ENCODE measurements at regions not wholly inside any gene's neighbourhood (a gene's known extent, or its start where the extent isn't known, plus 50 kb on each side); places are given as distances from the start of the nearest gene placed in this dataset.

DNA sequence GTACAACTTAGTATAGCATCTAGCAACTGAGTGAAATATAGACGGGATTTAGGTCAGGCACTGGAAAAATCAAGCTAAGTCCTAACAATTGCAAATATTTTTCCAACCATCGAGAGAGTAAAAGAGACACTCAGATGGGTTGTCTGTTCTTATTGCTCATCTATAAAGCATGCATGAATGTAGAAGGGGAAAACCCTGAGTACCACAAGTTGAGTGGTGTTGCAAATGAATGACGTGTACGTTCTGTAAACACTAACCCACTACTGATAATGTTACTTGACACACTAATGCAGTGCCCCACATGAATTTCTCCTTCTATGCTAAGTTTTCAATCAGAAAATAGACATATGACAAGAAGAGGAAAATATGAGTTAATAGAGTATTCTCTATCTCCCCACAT, 211.2 kb downstream of the COX18 start:
- TF ChIP-seq, protein P1, sequence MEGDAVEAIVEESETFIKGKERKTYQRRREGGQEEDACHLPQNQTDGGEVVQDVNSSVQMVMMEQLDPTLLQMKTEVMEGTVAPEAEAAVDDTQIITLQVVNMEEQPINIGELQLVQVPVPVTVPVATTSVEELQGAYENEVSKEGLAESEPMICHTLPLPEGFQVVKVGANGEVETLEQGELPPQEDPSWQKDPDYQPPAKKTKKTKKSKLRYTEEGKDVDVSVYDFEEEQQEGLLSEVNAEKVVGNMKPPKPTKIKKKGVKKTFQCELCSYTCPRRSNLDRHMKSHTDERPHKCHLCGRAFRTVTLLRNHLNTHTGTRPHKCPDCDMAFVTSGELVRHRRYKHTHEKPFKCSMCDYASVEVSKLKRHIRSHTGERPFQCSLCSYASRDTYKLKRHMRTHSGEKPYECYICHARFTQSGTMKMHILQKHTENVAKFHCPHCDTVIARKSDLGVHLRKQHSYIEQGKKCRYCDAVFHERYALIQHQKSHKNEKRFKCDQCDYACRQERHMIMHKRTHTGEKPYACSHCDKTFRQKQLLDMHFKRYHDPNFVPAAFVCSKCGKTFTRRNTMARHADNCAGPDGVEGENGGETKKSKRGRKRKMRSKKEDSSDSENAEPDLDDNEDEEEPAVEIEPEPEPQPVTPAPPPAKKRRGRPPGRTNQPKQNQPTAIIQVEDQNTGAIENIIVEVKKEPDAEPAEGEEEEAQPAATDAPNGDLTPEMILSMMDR (IDR thresholded peaks at IDR 0.05): no peak
- TF ChIP-seq EZH2 (IDR thresholded peaks at IDR 0.05; ENCODE audit: borderline replicate concordance, insufficient read depth, low read depth, low read length, poor library complexity, severe bottlenecking): no peak
